GM23338 (cell line): ENCODE measurements at regions not wholly inside any gene's neighbourhood (a gene's known extent, or its start where the extent isn't known, plus 50 kb on each side); places are given as distances from the start of the nearest gene placed in this dataset.

Experiments
- ATAC-seq: fragments of 200-7000 bp; cut with Tn5 transposase; 3 replicates; pipeline ENCODE4 v1.9.1; 2020
- DNase-seq: peaks from one replicate; pipeline ENCODE4 v3.0.0-alpha.2; 2015; ENCODE audit warnings: low spot score
- H2AFZ ChIP-seq: fragments of 200-600 bp; sonication (generic); 2 replicates; pipeline ENCODE4 v1.8.0; 2016; ENCODE audit warnings: antibody characterized with exemption, mild to moderate bottlenecking, moderate library complexity
- H3F3A ChIP-seq: fragments of 200-600 bp; sonication (generic); replicated peaks from 2 replicates; pipeline ENCODE4 v1.8.0; 2017; ENCODE audit warnings: antibody characterized with exemption, mixed run types, low read depth
- H3K27ac ChIP-seq: fragments of 200-600 bp; sonication (generic); 2 replicates; pipeline ENCODE4 v1.6.1; 2016; ENCODE audit warnings: low read depth
- H3K27me3 ChIP-seq: fragments of 200-600 bp; sonication (generic); 2 replicates; pipeline ENCODE4 v1.8.0; 2016; ENCODE audit warnings: mild to moderate bottlenecking, mixed run types, moderate library complexity; ENCODE audit not compliant: insufficient read depth
- H3K36me3 ChIP-seq: fragments of 200-600 bp; sonication (generic); 2 replicates; pipeline ENCODE4 v1.8.0; 2016; ENCODE audit warnings: mild to moderate bottlenecking; ENCODE audit not compliant: insufficient read depth
- H3K4me1 ChIP-seq: fragments of 200-600 bp; sonication (generic); 2 replicates; pipeline ENCODE4 v1.8.0; 2016; ENCODE audit warnings: mild to moderate bottlenecking, moderate library complexity; ENCODE audit not compliant: insufficient read depth
- H3K4me2 ChIP-seq: fragments of 200-600 bp; sonication (generic); 2 replicates; pipeline ENCODE4 v1.7.1; 2017; ENCODE audit warnings: mixed run types
- H3K4me3 ChIP-seq: fragments of 200-600 bp; sonication (generic); 2 replicates; pipeline ENCODE4 v1.6.1; 2016; ENCODE audit warnings: mixed run types
- H3K79me2 ChIP-seq: fragments of 200-600 bp; sonication (generic); replicated peaks from 2 replicates; pipeline ENCODE4 v1.8.0; 2017; ENCODE audit warnings: mild to moderate bottlenecking; ENCODE audit not compliant: insufficient read depth
- H3K9me2 ChIP-seq: fragments of 200-600 bp; sonication (generic); 2 replicates; pipeline ENCODE4 v1.8.0; 2017; ENCODE audit not compliant: insufficient read depth
- H4K20me1 ChIP-seq: fragments of 200-600 bp; sonication (generic); replicated peaks from 2 replicates; pipeline ENCODE4 v1.8.0; 2017; ENCODE audit warnings: mild to moderate bottlenecking; ENCODE audit not compliant: insufficient read depth
- H3K27ac Mint-ChIP-seq: 2 replicates; pipeline ENCODE4 v1.8.0; 2020; ENCODE audit warnings: inconsistent platforms, mild to moderate bottlenecking, moderate library complexity, mixed read lengths
- H3K27me3 Mint-ChIP-seq: 3 replicates; pipeline ENCODE4 v1.8.0; 2022; ENCODE audit warnings: low read depth, mild to moderate bottlenecking, moderate library complexity, mixed read lengths, inconsistent platforms; ENCODE audit not compliant: insufficient read depth, poor library complexity
- H3K36me3 Mint-ChIP-seq: 3 replicates; pipeline ENCODE4 v1.8.0; 2021; ENCODE audit warnings: low read depth, mild to moderate bottlenecking, inconsistent platforms, moderate library complexity, mixed read lengths
- H3K4me1 Mint-ChIP-seq: 3 replicates; pipeline ENCODE4 v1.8.0; 2020; ENCODE audit warnings: mild to moderate bottlenecking, inconsistent platforms, mixed read lengths
- H3K4me3 Mint-ChIP-seq: 3 replicates; pipeline ENCODE4 v1.8.0; 2021; ENCODE audit warnings: moderate library complexity, mild to moderate bottlenecking, inconsistent platforms, mixed read lengths
- H3K9me3 Mint-ChIP-seq: 3 replicates; pipeline ENCODE4 v1.8.0; 2020; ENCODE audit warnings: moderate library complexity, mild to moderate bottlenecking, inconsistent platforms, mixed read lengths
- CREB1 ChIP-seq: fragments of 250-450 bp; sonication (Bioruptor Pico); IDR thresholded peaks from 2 replicates; pipeline ENCODE4 v1.5.0; 2020; ENCODE audit warnings: low read depth, mild to moderate bottlenecking, moderate library complexity
- EZH2 ChIP-seq: fragments of 200-600 bp; sonication (generic); IDR thresholded peaks from one replicate; pipeline ENCODE4 v1.8.0; 2017; ENCODE audit warnings: antibody characterized with exemption, mild to moderate bottlenecking, low read depth; ENCODE audit not compliant: unreplicated experiment
- EZH2phosphoT487 ChIP-seq: fragments of 200-600 bp; sonication (generic); IDR thresholded peaks from one replicate; pipeline ENCODE4 v1.8.1; 2018; ENCODE audit warnings: antibody characterized with exemption; ENCODE audit not compliant: unreplicated experiment
- JUNB ChIP-seq: IDR thresholded peaks from one replicate; pipeline ENCODE4 v1.6.1; 2016; ENCODE audit warnings: antibody characterized with exemption; ENCODE audit not compliant: unreplicated experiment
- NANOG ChIP-seq: IDR thresholded peaks from 2 replicates; pipeline ENCODE4 v1.6.1; 2016; ENCODE audit warnings: antibody characterized with exemption, borderline replicate concordance
- ZNF114 ChIP-seq: fragments of 250-450 bp; sonication (Bioruptor Pico); IDR thresholded peaks from 2 replicates; pipeline ENCODE4 v1.5.0; 2020; ENCODE audit warnings: mild to moderate bottlenecking, moderate library complexity
- TF ChIP-seq, protein P1 (sequence below): IDR thresholded peaks from one replicate; pipeline ENCODE4 v1.6.1; 2018; ENCODE audit warnings: antibody characterized with exemption; ENCODE audit not compliant: unreplicated experiment
- TF ChIP-seq, protein P2 (sequence below): fragments of 250-450 bp; sonication (Bioruptor Pico); IDR thresholded peaks from 2 replicates; pipeline ENCODE4 v1.5.0; 2020; ENCODE audit warnings: mild to moderate bottlenecking, moderate library complexity
- TF ChIP-seq, protein P3 (sequence below): IDR thresholded peaks from 2 replicates; pipeline ENCODE4 v1.6.1; 2016; ENCODE audit warnings: antibody characterized with exemption

DNA sequence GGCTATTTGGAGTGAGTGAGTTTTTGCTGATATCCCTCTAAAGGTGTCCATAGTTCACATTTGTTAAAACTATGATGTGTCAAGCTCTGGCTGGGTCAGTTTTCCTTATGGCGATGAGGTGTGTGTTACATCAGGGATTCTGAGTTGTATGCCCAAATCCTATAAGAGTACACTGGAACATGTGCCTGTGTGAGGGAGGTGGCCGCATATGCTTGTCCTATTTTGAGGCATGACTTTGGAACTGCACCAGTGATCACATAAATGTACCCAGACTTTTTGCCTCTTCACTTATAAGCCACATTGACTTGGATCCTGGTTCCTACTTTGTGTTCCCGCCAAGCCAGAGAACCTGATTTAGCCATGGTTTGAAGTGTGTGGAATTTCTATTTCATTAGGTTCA, 140.3 kb upstream of the RXFP2 start (continued):
- TF ChIP-seq, protein P1, sequence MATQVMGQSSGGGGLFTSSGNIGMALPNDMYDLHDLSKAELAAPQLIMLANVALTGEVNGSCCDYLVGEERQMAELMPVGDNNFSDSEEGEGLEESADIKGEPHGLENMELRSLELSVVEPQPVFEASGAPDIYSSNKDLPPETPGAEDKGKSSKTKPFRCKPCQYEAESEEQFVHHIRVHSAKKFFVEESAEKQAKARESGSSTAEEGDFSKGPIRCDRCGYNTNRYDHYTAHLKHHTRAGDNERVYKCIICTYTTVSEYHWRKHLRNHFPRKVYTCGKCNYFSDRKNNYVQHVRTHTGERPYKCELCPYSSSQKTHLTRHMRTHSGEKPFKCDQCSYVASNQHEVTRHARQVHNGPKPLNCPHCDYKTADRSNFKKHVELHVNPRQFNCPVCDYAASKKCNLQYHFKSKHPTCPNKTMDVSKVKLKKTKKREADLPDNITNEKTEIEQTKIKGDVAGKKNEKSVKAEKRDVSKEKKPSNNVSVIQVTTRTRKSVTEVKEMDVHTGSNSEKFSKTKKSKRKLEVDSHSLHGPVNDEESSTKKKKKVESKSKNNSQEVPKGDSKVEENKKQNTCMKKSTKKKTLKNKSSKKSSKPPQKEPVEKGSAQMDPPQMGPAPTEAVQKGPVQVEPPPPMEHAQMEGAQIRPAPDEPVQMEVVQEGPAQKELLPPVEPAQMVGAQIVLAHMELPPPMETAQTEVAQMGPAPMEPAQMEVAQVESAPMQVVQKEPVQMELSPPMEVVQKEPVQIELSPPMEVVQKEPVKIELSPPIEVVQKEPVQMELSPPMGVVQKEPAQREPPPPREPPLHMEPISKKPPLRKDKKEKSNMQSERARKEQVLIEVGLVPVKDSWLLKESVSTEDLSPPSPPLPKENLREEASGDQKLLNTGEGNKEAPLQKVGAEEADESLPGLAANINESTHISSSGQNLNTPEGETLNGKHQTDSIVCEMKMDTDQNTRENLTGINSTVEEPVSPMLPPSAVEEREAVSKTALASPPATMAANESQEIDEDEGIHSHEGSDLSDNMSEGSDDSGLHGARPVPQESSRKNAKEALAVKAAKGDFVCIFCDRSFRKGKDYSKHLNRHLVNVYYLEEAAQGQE = no peak
- TF ChIP-seq EZH2 (no peak), CREB1 (CRISPR knock-in tag) (no peak)

DNA sequence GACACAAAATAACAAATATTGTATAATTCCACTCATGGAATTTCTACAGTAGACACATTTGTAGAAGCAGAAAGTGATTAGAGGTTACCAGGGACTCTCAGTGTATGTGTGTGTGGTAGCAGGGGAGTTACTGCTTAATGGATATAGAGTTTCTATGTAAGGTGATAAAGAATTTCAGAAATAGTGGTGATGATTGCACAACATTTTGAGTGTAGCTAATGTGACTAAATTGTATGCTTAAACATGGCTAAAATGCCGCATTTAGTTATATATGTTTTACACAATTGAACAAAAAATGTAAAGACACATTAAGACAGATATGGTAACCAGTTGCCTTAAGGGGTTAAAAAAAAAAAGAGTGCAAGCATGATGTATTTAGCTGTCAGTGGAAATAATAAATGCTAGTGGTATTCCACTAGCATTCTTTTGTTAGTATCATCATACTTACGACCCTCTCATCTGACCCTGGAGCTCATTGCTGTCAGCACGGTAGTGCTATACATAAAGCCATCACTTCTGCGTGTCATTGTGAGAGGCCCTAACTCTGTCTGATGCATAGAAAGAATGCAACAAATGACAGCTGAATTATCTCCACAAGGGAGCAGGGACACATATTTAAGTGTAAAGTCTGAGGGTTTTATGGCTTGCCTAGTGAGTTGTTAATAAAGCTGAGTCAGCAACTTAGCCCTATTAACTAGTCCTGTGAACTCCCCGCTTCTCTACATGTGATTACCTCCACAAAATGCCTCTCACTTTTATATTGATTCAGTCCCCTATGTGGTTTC, 134.1 kb upstream of the RXFP2 start:
- H3K4me1 ChIP-seq = peaks cover 15% of the 10 kb centered on the region
- H3K4me3 Mint-ChIP-seq = no peak overlapping the region
- H3K27me3 Mint-ChIP-seq = peaks cover 6% of the 10 kb centered on the region
- no peaks in the 10 kb centered on the region for H4K20me1 ChIP-seq
- H3K36me3 Mint-ChIP-seq = peaks cover 4% of the 10 kb centered on the region
- H3F3A ChIP-seq = 0 out of 2 replicates have a peak, but pooled peaks cover 3% of the 10 kb centered on the region
- no peak overlapping the region for H3K27ac Mint-ChIP-seq
- no peak overlapping the region for H3K27ac ChIP-seq
- H3K36me3 ChIP-seq = no peaks in the 10 kb centered on the region
- peaks cover 26% of the 10 kb centered on the region for H3K4me1 Mint-ChIP-seq
- H3K9me2 ChIP-seq = no peaks in the 10 kb centered on the region
- H2AFZ ChIP-seq = peak overlapping the region; percentile 5; the same call in 1 of the 2 replicates
- H3K79me2 ChIP-seq = no peaks in the 10 kb centered on the region
- no peak for DNase-seq
- H3K9me3 Mint-ChIP-seq = peaks cover 5% of the 10 kb centered on the region; the same call in 1 of the 3 replicates
- no peak overlapping the region for H3K4me2 ChIP-seq
- no peaks in the 10 kb centered on the region for H3K27me3 ChIP-seq
- no peak overlapping the region for H3K4me3 ChIP-seq
- ATAC-seq = no peak
- no peak for TF ChIP-seq NANOG
- TF ChIP-seq, protein P2, sequence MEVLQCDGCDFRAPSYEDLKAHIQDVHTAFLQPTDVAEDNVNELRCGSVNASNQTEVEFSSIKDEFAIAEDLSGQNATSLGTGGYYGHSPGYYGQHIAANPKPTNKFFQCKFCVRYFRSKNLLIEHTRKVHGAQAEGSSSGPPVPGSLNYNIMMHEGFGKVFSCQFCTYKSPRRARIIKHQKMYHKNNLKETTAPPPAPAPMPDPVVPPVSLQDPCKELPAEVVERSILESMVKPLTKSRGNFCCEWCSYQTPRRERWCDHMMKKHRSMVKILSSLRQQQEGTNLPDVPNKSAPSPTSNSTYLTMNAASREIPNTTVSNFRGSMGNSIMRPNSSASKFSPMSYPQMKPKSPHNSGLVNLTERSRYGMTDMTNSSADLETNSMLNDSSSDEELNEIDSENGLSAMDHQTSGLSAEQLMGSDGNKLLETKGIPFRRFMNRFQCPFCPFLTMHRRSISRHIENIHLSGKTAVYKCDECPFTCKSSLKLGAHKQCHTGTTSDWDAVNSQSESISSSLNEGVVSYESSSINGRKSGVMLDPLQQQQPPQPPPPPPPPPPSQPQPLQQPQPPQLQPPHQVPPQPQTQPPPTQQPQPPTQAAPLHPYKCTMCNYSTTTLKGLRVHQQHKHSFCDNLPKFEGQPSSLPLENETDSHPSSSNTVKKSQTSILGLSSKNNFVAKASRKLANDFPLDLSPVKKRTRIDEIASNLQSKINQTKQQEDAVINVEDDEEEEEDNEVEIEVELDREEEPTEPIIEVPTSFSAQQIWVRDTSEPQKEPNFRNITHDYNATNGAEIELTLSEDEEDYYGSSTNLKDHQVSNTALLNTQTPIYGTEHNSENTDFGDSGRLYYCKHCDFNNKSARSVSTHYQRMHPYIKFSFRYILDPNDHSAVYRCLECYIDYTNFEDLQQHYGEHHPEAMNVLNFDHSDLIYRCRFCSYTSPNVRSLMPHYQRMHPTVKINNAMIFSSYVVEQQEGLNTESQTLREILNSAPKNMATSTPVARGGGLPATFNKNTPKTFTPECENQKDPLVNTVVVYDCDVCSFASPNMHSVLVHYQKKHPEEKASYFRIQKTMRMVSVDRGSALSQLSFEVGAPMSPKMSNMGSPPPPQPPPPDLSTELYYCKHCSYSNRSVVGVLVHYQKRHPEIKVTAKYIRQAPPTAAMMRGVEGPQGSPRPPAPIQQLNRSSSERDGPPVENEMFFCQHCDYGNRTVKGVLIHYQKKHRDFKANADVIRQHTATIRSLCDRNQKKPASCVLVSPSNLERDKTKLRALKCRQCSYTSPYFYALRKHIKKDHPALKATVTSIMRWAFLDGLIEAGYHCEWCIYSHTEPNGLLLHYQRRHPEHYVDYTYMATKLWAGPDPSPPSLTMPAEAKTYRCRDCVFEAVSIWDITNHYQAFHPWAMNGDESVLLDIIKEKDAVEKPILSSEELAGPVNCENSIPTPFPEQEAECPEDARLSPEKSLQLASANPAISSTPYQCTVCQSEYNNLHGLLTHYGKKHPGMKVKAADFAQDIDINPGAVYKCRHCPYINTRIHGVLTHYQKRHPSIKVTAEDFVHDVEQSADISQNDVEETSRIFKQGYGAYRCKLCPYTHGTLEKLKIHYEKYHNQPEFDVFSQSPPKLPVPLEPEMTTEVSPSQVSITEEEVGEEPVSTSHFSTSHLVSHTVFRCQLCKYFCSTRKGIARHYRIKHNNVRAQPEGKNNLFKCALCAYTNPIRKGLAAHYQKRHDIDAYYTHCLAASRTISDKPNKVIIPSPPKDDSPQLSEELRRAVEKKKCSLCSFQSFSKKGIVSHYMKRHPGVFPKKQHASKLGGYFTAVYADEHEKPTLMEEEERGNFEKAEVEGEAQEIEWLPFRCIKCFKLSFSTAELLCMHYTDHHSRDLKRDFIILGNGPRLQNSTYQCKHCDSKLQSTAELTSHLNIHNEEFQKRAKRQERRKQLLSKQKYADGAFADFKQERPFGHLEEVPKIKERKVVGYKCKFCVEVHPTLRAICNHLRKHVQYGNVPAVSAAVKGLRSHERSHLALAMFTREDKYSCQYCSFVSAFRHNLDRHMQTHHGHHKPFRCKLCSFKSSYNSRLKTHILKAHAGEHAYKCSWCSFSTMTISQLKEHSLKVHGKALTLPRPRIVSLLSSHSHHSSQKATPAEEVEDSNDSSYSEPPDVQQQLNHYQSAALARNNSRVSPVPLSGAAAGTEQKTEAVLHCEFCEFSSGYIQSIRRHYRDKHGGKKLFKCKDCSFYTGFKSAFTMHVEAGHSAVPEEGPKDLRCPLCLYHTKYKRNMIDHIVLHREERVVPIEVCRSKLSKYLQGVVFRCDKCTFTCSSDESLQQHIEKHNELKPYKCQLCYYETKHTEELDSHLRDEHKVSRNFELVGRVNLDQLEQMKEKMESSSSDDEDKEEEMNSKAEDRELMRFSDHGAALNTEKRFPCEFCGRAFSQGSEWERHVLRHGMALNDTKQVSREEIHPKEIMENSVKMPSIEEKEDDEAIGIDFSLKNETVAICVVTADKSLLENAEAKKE (CRISPR knock-in tag) = no peak
- TF ChIP-seq, protein P1 = no peak
- TF ChIP-seq EZH2phosphoT487 = no peak
- TF ChIP-seq, protein P3, sequence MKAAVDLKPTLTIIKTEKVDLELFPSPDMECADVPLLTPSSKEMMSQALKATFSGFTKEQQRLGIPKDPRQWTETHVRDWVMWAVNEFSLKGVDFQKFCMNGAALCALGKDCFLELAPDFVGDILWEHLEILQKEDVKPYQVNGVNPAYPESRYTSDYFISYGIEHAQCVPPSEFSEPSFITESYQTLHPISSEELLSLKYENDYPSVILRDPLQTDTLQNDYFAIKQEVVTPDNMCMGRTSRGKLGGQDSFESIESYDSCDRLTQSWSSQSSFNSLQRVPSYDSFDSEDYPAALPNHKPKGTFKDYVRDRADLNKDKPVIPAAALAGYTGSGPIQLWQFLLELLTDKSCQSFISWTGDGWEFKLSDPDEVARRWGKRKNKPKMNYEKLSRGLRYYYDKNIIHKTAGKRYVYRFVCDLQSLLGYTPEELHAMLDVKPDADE = no peak
- TF ChIP-seq CREB1 (CRISPR knock-in tag) = no peak
- no peak for TF ChIP-seq ZNF114 (CRISPR knock-in tag)
- TF ChIP-seq JUNB = no peak
